ENCODE measurements at regions not wholly inside any gene's neighbourhood (a gene's known extent, or its start where the extent isn't known, plus 50 kb on each side); places are given as distances from the start of the nearest gene placed in this dataset.

DNA sequence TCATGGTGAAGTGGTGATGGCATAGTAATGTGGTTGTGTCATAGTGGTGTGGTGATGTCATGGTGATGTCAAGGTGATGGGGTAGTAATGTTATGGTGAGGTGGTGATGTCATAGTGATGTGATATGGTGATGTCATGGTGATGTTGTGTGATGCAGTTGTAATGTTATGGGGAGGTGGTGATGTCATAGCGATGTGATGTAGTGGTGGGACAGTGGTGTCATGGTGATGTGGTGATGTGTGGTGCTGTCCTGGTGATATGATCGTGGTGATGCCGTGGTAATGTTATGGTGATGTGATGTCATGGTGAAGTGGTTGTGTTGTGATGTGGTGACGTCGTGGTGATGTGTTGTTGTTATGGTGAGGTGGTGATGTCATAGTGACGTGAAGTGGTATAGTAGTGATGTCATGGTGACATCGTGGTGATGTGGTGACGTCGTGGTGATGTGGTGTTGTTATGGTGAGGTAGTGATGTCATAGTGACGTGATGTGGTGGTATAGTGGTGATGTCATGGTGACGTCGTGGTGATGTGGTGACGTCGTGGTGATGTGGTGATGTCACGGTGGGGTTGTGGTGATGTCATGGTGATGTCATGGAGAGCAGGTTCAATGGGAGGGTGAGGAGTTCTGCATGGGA, 242.7 kb upstream of the MYT1L start:
- BruUV-seq (replicated peaks) = no TSS peak
- Histone ChIP-seq H3K14ac (replicated peaks; ENCODE audit: low read depth, low read length) (no peak overlapping the region), H3K4me3 (ENCODE audit: insufficient read depth, low read depth, low read length) (no peak overlapping the region), H4K91ac (ENCODE audit: insufficient read depth, low read depth, low read length) (no peak overlapping the region), H2BK15ac (ENCODE audit: low read depth, low read length) (no peak overlapping the region), H3K4me1 (ENCODE audit: control insufficient read depth, insufficient read depth, low read length) (no peaks in the 10 kb centered on the region), H3K4me2 (ENCODE audit: low read depth, low read length) (no peak overlapping the region), H2AFZ (replicated peaks; ENCODE audit: low read length, poor library complexity) (peak overlapping the region; percentile 6), H4K5ac (ENCODE audit: low read depth, low read length) (no peak overlapping the region), H3K23ac (ENCODE audit: low read depth, low read length) (no peak overlapping the region), H2AK5ac (ENCODE audit: low read depth, low read length) (no peak overlapping the region), H3K4ac (ENCODE audit: low read depth, low read length) (no peak overlapping the region), H2BK5ac (ENCODE audit: low read depth, low read length, poor library complexity, severe bottlenecking) (no peak overlapping the region), H2BK20ac (ENCODE audit: low read depth, low read length) (no peak overlapping the region), H4K8ac (ENCODE audit: low read depth in 2 of 2, low read length in 2 of 2) (no peak overlapping the region), H3K36me3 (ENCODE audit: control insufficient read depth, insufficient read depth, low read length) (no peaks in the 10 kb centered on the region), H3K9me3 (ENCODE audit: control insufficient read depth, insufficient read depth, low read length) (peaks cover 50% of the 10 kb centered on the region), H3K56ac (ENCODE audit: extremely low read depth, insufficient read depth, low read length) (no peak overlapping the region), H2AK9ac (replicated peaks; ENCODE audit: low read depth, low read length, poor library complexity) (no peak overlapping the region), H3K9ac (ENCODE audit: low read depth, low read length) (no peak overlapping the region), H3K79me1 (ENCODE audit: low read depth in 1 of 2, low read length in 2 of 2) (no peaks in the 10 kb centered on the region), H3K27ac (ENCODE audit: insufficient read depth, low read length) (no peak overlapping the region), H4K20me1 (ENCODE audit: insufficient read depth, low read length) (no peaks in the 10 kb centered on the region), H3K27me3 (ENCODE audit: control insufficient read depth, insufficient read depth, low read length) (no peaks in the 10 kb centered on the region), H3K9me1 (ENCODE audit: insufficient read depth, low read length) (no peaks in the 10 kb centered on the region), H2BK120ac (ENCODE audit: low read depth, low read length) (no peak overlapping the region), H3K18ac (ENCODE audit: low read depth, low read length) (no peak overlapping the region)
- ChIA-PET CTCF (no interaction called here), POLR2A (ENCODE audit: unreplicated experiment) (no interaction called here)
- DNase-seq = no peak
- WGBS, 2 experiments (ENCODE audit: extremely low coverage in 2 of 2, insufficient read length in 1 of 2) = 85 to 100% methylated on average over 2 to 13 of the region's 15 CpGs
- no peak for TF ChIP-seq CEBPB (IDR thresholded peaks at IDR 0.05; ENCODE audit: low read depth, low read length)
- TF ChIP-seq BHLHE40 (IDR thresholded peaks at IDR 0.05; ENCODE audit: low read depth, low read length) = no peak
- TF ChIP-seq SMC3 (IDR thresholded peaks at IDR 0.05; ENCODE audit: low read depth, low read length) = no peak
- no peak for TF ChIP-seq RFX5 (IDR thresholded peaks at IDR 0.05; ENCODE audit: low read depth, low read length)
- TF ChIP-seq, protein P1, sequence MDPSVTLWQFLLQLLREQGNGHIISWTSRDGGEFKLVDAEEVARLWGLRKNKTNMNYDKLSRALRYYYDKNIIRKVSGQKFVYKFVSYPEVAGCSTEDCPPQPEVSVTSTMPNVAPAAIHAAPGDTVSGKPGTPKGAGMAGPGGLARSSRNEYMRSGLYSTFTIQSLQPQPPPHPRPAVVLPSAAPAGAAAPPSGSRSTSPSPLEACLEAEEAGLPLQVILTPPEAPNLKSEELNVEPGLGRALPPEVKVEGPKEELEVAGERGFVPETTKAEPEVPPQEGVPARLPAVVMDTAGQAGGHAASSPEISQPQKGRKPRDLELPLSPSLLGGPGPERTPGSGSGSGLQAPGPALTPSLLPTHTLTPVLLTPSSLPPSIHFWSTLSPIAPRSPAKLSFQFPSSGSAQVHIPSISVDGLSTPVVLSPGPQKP (IDR thresholded peaks at IDR 0.05; ENCODE audit: borderline replicate concordance, low read depth, low read length) = no peak
- no peak for TF ChIP-seq RAD21 (IDR thresholded peaks at IDR 0.05; ENCODE audit: low read length)
- TF ChIP-seq MAFK (IDR thresholded peaks at IDR 0.05; ENCODE audit: low read depth, low read length) = no peak
- TF ChIP-seq MAZ (IDR thresholded peaks at IDR 0.05; ENCODE audit: borderline replicate concordance, low read depth, low read length) = no peak
- TF ChIP-seq, protein P2, sequence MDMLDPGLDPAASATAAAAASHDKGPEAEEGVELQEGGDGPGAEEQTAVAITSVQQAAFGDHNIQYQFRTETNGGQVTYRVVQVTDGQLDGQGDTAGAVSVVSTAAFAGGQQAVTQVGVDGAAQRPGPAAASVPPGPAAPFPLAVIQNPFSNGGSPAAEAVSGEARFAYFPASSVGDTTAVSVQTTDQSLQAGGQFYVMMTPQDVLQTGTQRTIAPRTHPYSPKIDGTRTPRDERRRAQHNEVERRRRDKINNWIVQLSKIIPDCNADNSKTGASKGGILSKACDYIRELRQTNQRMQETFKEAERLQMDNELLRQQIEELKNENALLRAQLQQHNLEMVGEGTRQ (IDR thresholded peaks at IDR 0.05; ENCODE audit: low read depth, low read length) = no peak
- no peak for TF ChIP-seq CHD1 (IDR thresholded peaks at IDR 0.05; ENCODE audit: low read depth, low read length)
- no peak for TF ChIP-seq MXI1 (IDR thresholded peaks at IDR 0.05; ENCODE audit: borderline replicate concordance, low read depth, low read length)
- TF ChIP-seq FOS (IDR thresholded peaks at IDR 0.05; ENCODE audit: low read depth, low read length) = no peak
- TF ChIP-seq POLR2A (IDR thresholded peaks at IDR 0.05; ENCODE audit: low read depth, low read length) = no peak
- TF ChIP-seq, protein P3, sequence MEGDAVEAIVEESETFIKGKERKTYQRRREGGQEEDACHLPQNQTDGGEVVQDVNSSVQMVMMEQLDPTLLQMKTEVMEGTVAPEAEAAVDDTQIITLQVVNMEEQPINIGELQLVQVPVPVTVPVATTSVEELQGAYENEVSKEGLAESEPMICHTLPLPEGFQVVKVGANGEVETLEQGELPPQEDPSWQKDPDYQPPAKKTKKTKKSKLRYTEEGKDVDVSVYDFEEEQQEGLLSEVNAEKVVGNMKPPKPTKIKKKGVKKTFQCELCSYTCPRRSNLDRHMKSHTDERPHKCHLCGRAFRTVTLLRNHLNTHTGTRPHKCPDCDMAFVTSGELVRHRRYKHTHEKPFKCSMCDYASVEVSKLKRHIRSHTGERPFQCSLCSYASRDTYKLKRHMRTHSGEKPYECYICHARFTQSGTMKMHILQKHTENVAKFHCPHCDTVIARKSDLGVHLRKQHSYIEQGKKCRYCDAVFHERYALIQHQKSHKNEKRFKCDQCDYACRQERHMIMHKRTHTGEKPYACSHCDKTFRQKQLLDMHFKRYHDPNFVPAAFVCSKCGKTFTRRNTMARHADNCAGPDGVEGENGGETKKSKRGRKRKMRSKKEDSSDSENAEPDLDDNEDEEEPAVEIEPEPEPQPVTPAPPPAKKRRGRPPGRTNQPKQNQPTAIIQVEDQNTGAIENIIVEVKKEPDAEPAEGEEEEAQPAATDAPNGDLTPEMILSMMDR (conservative IDR thresholded peaks at IDR 0.05; ENCODE audit: low read depth, low read length) = no peak
- ATAC-seq (ENCODE audit: low read depth) = no peak
- dilution Hi-C loops (cut with HindIII; ENCODE audit: low sequenced_read_pairs, unreplicated experiment) (no loop called here), intact Hi-C loops (cut with micrococcal nuclease) (no loop called here), in situ Hi-C loops (cut with MboI; ENCODE audit: low sequenced_read_pairs) (no loop called here)
